Loucy (cell line): ENCODE measurements at regions not wholly inside any gene's neighbourhood (a gene's known extent, or its start where the extent isn't known, plus 50 kb on each side); places are given as distances from the start of the nearest gene placed in this dataset.

Source experiments
- H2AFZ ChIP-seq: fragments of 200-600 bp; sonication (generic); 2 replicates; pipeline ENCODE4 v1.6.0; 2016; ENCODE audit warnings: antibody characterized with exemption, mild to moderate bottlenecking, low read length, moderate library complexity
- H3F3A ChIP-seq: fragments of 200-600 bp; 2 replicates; pipeline ENCODE4 v1.6.0; 2016; ENCODE audit warnings: antibody characterized with exemption, low read depth, mild to moderate bottlenecking
- H3K27me3 ChIP-seq: fragments of 200-600 bp; sonication (generic); 2 replicates; pipeline ENCODE4 v1.6.1; 2014; ENCODE audit warnings: low read length, mild to moderate bottlenecking; ENCODE audit not compliant: insufficient read depth, poor library complexity, severe bottlenecking
- H3K36me3 ChIP-seq: fragments of 200-600 bp; sonication (generic); 2 replicates; pipeline ENCODE4 v1.6.1; 2016; ENCODE audit warnings: low read length; ENCODE audit not compliant: insufficient read depth
- H3K4me1 ChIP-seq: fragments of 200-600 bp; sonication (generic); 2 replicates; pipeline ENCODE4 v1.5.1; 2014; ENCODE audit warnings: low read length, mild to moderate bottlenecking; ENCODE audit not compliant: insufficient read depth, poor library complexity, severe bottlenecking
- H3K4me2 ChIP-seq: fragments of 200-600 bp; sonication (generic); 2 replicates; pipeline ENCODE4 v1.6.0; 2014; ENCODE audit warnings: antibody characterized with exemption, low read length, low read depth, mild to moderate bottlenecking; ENCODE audit not compliant: poor library complexity, severe bottlenecking
- H3K4me3 ChIP-seq: fragments of 200-600 bp; sonication (generic); 2 replicates; pipeline ENCODE4 v1.5.1; 2014; ENCODE audit warnings: low read length, mild to moderate bottlenecking, mixed read lengths; ENCODE audit not compliant: poor library complexity, severe bottlenecking
- H3K79me2 ChIP-seq: fragments of 200-600 bp; sonication (generic); 2 replicates; pipeline ENCODE4 v1.6.1; 2014; ENCODE audit warnings: low read length; ENCODE audit not compliant: insufficient read depth
- H3K9ac ChIP-seq: fragments of 200-600 bp; sonication (generic); 2 replicates; pipeline ENCODE4 v1.6.0; 2014; ENCODE audit warnings: mild to moderate bottlenecking, low read depth, low read length, moderate library complexity; ENCODE audit not compliant: poor library complexity, severe bottlenecking
- H3K9me2 ChIP-seq: fragments of 200-600 bp; sonication (generic); replicated peaks from 2 replicates; pipeline ENCODE4 v1.6.1; 2016; ENCODE audit warnings: low read depth, low read length, mixed read lengths
- H3K9me3 ChIP-seq: fragments of 200-600 bp; sonication (generic); 2 replicates; pipeline ENCODE4 v1.6.1; 2014; ENCODE audit warnings: mild to moderate bottlenecking, antibody characterized with exemption, low read length, low read depth; ENCODE audit not compliant: insufficient read depth
- H4K20me1 ChIP-seq: fragments of 200-600 bp; sonication (generic); 2 replicates; pipeline ENCODE4 v1.6.0; 2014; ENCODE audit warnings: antibody characterized with exemption, low read length, mild to moderate bottlenecking; ENCODE audit not compliant: insufficient read depth, poor library complexity, severe bottlenecking
- EZH2phosphoT487 ChIP-seq: fragments of 200-600 bp; IDR thresholded peaks from 2 replicates; pipeline ENCODE4 v1.6.1; 2018; ENCODE audit warnings: antibody characterized with exemption, mild to moderate bottlenecking, moderate library complexity, borderline replicate concordance
- TF ChIP-seq, protein P1 (sequence below): fragments of 200-600 bp; sonication (generic); conservative IDR thresholded peaks from 2 replicates; pipeline ENCODE4 v1.5.1; 2014; ENCODE audit warnings: mild to moderate bottlenecking, antibody characterized with exemption, low read length

DNA sequence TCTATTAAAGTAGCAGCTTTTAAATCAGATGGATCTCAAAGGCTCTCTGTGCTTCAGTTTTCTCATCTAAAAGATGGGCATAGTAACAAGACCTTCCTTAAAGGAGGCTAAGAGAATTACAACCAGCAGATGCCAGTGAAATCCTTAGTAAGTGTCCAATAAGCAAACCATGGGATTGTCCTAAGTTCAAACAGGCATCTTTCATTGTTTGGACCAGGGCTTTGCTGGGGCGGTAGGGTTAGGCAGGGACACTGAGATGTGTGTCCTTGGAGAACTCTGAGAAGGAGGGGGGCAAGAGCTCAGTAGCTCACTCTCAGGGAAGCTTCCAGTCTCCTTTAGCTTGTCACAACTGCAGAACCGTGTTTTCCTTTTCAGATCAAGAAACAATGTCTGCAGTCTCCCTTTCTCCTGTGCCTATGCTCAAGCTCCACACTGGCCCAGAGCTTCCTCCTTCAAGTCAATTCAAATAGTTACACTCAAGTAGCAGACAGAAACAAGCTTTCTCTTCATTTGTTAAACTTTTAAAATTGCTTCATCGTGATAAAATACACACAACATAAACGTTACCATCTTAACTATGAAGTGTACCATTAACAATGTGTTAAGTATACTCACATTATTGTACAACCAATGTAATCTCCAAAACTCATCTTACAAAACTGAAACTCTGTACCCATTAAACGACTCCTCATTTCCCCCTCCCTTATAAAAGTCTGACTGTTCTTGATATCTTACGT is 216.2 kb downstream of the PIK3R1 start:
- Histone ChIP-seq H3K4me2 (no peak overlapping the region), H3F3A (no peaks in the 10 kb centered on the region; the same call in 1 of the 2 replicates), H4K20me1 (no peaks in the 10 kb centered on the region), H3K36me3 (no peaks in the 10 kb centered on the region), H3K79me2 (no peaks in the 10 kb centered on the region), H2AFZ (no peak overlapping the region), H3K4me3 (no peak overlapping the region), H3K9ac (no peak overlapping the region), H3K9me2 (no peaks in the 10 kb centered on the region), H3K27me3 (no peaks in the 10 kb centered on the region), H3K9me3 (no peaks in the 10 kb centered on the region), H3K4me1 (peaks cover 44% of the 10 kb centered on the region)
- no peak for TF ChIP-seq EZH2phosphoT487
- TF ChIP-seq, protein P1, sequence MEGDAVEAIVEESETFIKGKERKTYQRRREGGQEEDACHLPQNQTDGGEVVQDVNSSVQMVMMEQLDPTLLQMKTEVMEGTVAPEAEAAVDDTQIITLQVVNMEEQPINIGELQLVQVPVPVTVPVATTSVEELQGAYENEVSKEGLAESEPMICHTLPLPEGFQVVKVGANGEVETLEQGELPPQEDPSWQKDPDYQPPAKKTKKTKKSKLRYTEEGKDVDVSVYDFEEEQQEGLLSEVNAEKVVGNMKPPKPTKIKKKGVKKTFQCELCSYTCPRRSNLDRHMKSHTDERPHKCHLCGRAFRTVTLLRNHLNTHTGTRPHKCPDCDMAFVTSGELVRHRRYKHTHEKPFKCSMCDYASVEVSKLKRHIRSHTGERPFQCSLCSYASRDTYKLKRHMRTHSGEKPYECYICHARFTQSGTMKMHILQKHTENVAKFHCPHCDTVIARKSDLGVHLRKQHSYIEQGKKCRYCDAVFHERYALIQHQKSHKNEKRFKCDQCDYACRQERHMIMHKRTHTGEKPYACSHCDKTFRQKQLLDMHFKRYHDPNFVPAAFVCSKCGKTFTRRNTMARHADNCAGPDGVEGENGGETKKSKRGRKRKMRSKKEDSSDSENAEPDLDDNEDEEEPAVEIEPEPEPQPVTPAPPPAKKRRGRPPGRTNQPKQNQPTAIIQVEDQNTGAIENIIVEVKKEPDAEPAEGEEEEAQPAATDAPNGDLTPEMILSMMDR: no peak

DNA sequence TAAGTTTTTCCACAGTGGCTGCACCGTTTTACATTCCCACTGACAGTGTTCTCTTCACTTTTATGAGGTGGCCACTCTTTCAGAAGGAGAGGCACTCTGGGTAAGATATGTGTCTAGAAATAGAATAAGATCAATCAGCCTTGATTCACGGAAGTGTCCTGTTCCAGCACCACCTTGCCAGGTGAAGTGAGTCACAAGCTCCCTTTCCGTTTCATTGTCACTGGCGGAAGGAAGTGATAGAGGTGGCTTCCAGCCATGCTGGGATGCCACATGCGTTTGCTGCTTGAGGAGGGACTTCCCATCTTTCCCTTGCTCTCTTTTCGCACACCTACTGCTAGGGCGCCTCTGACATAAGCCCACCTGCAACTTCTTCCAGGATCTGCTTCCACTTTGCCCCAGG is 217.1 kb downstream of the PIK3R1 start:
- Histone ChIP-seq H3K36me3 (no peaks in the 10 kb centered on the region), H3K4me1 (peaks cover 44% of the 10 kb centered on the region), H3F3A (no peaks in the 10 kb centered on the region; the same call in 1 of the 2 replicates), H3K4me2 (no peak overlapping the region), H3K9me3 (no peaks in the 10 kb centered on the region), H4K20me1 (no peaks in the 10 kb centered on the region), H2AFZ (no peak overlapping the region), H3K79me2 (no peaks in the 10 kb centered on the region), H3K9me2 (no peaks in the 10 kb centered on the region), H3K9ac (no peak overlapping the region), H3K4me3 (no peak overlapping the region), H3K27me3 (no peaks in the 10 kb centered on the region)
- TF ChIP-seq EZH2phosphoT487: no peak
- TF ChIP-seq, protein P1: no peak

DNA sequence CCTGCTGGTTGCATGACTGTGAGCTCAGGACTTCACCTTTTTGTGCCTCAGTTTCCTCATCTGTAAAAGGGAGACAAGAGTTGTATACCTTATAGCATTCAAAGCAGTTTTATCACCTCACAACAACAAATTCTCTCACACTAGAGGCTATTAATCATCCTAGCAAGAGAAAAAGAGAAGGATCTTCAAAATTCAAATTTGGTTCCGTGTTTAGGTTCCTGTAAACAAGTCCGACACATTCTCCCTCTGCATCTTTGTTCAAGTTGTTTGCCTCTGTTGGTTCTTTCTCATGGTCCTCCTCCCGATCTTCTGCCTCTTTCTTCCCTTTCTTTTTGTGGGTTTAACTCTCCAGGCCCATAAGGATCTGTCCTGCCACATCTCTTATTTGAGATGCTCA is 218.0 kb downstream of the PIK3R1 start:
- H3K4me2 ChIP-seq: peak overlapping the region; percentile 58
- H3K79me2 ChIP-seq: no peaks in the 10 kb centered on the region
- H2AFZ ChIP-seq: no peak overlapping the region
- H3K4me3 ChIP-seq: peak overlapping the region; percentile 30
- no peaks in the 10 kb centered on the region for H3K9me2 ChIP-seq
- H3F3A ChIP-seq: no peaks in the 10 kb centered on the region; the same call in 1 of the 2 replicates
- H3K9me3 ChIP-seq: no peaks in the 10 kb centered on the region
- TF ChIP-seq, protein P1: no peak
- TF ChIP-seq EZH2phosphoT487: no peak
- H3K9ac ChIP-seq: peak overlapping the region; percentile 61
- no peaks in the 10 kb centered on the region for H3K27me3 ChIP-seq
- H3K36me3 ChIP-seq: no peaks in the 10 kb centered on the region
- peaks cover 44% of the 10 kb centered on the region for H3K4me1 ChIP-seq
- no peaks in the 10 kb centered on the region for H4K20me1 ChIP-seq
